Liver (tissue), 8 donors: ENCODE measurements at regions not wholly inside any gene's neighbourhood (a gene's known extent, or its start where the extent isn't known, plus 50 kb on each side); places are given as distances from the start of the nearest gene placed in this dataset.

Experiments used
- DNase-seq: peaks from one replicate; pipeline ENCODE4 v3.0.0-alpha.2; 2017; ENCODE audit warnings: low spot score
- H3K27ac ChIP-seq, 2 donors: one replicate each; pipeline ENCODE4 v1.7.0; 2013; ENCODE audit warnings: inconsistent platforms in 2 of 2, low read length in 2 of 2, control low read depth in 1 of 2, low read depth in 1 of 2, mild to moderate bottlenecking in 1 of 2
- H3K27me3 ChIP-seq, 4 donors: one replicate each; pipeline versions ENCODE4 v1.6.1 to v1.7.0; 2013; ENCODE audit warnings: low read length in 3 of 4, inconsistent platforms in 1 of 4, mild to moderate bottlenecking in 1 of 4, moderate library complexity in 1 of 4; ENCODE audit not compliant: control insufficient read depth in 4 of 4, insufficient read depth in 4 of 4
- H3K36me3 ChIP-seq, 4 donors: one replicate each; pipeline versions ENCODE4 v1.6.1 to v1.7.0; 2013; ENCODE audit warnings: low read length in 3 of 4, mild to moderate bottlenecking in 3 of 4, low read depth in 1 of 4, moderate library complexity in 1 of 4; ENCODE audit not compliant: control insufficient read depth in 4 of 4, insufficient read depth in 3 of 4
- H3K4me1 ChIP-seq, 4 donors: one replicate each; pipeline versions ENCODE4 v1.6.1 to v1.7.0; 2013; ENCODE audit warnings: low read length in 3 of 4, mild to moderate bottlenecking in 3 of 4, moderate library complexity in 1 of 4; ENCODE audit not compliant: control insufficient read depth in 4 of 4, insufficient read depth in 4 of 4
- H3K4me3 ChIP-seq, 3 donors: one replicate each; pipeline versions ENCODE4 v1.6.1 to v1.7.0; 2013; ENCODE audit warnings: low read length in 3 of 3, control low read depth in 1 of 3, low read depth in 1 of 3, mild to moderate bottlenecking in 1 of 3
- H3K9ac ChIP-seq, 2 donors: one replicate each; pipeline ENCODE4 v1.7.0; 2013; ENCODE audit warnings: low read length in 2 of 2, mild to moderate bottlenecking in 2 of 2, moderate library complexity in 2 of 2, control low read depth in 1 of 2, low read depth in 1 of 2
- H3K9me3 ChIP-seq, 4 donors: one replicate each; pipeline versions ENCODE4 v1.6.1 to v1.7.0; 2013; ENCODE audit warnings: low read length in 3 of 4; ENCODE audit not compliant: control insufficient read depth in 4 of 4
- CTCF ChIP-seq: fragments of 150-350 bp; IDR thresholded peaks from 2 replicates; pipeline ENCODE4 v1.5.1; 2017; ENCODE audit warnings: improper control_type of control experiment, low read depth, low read length; ENCODE audit not compliant: missing input control
- FOXA1 ChIP-seq: IDR thresholded peaks from 2 replicates; pipeline ENCODE4 v1.6.1; 2016; ENCODE audit warnings: antibody characterized with exemption
- FOXA2 ChIP-seq: IDR thresholded peaks from 2 replicates; pipeline ENCODE4 v1.6.1; 2016; ENCODE audit warnings: antibody characterized with exemption
- HNF4A ChIP-seq, 2 donors: conservative IDR thresholded peaks; 2 replicates each; pipeline ENCODE4 v1.6.1; 2016; ENCODE audit warnings: antibody characterized with exemption in 2 of 2, mild to moderate bottlenecking in 2 of 2
- JUND ChIP-seq, 2 donors: IDR thresholded peaks; 2 replicates each; pipeline ENCODE4 v1.6.1; 2016; ENCODE audit warnings: antibody characterized with exemption in 2 of 2
- MAX ChIP-seq: IDR thresholded peaks from 2 replicates; pipeline ENCODE4 v1.6.1; 2016; ENCODE audit warnings: antibody characterized with exemption
- NR2F2 ChIP-seq: IDR thresholded peaks from 2 replicates; pipeline ENCODE4 v1.6.1; 2016; ENCODE audit warnings: antibody characterized with exemption
- RAD21 ChIP-seq, 2 donors: IDR thresholded peaks; 2 replicates each; pipeline ENCODE4 v1.6.1; 2016; ENCODE audit warnings: antibody characterized with exemption in 2 of 2, mild to moderate bottlenecking in 2 of 2
- REST ChIP-seq: IDR thresholded peaks from 2 replicates; pipeline ENCODE4 v1.6.1; 2016; ENCODE audit warnings: antibody characterized with exemption, mild to moderate bottlenecking
- RXRA ChIP-seq, 2 donors: IDR thresholded peaks; 2 replicates each; pipeline ENCODE4 v1.6.1; 2017 to 2018; ENCODE audit warnings: antibody characterized with exemption in 2 of 2, mild to moderate bottlenecking in 1 of 2
- TAF1 ChIP-seq: conservative IDR thresholded peaks from 2 replicates; pipeline ENCODE4 v1.6.1; 2016; ENCODE audit warnings: antibody characterized with exemption, mild to moderate bottlenecking
- YY1 ChIP-seq: IDR thresholded peaks from 2 replicates; pipeline ENCODE4 v1.6.1; 2016; ENCODE audit warnings: antibody characterized with exemption, mild to moderate bottlenecking
- whole genome bisulfite sequencing: extraction: QIAGEN DNeasy Blood & Tissue Kit; methylation state at CpG from one replicate; pipeline ENCODE4 v1.1.7; 2013; 5-methylcytosine and 5-hydroxymethylcytosine counted together
- donor health status: healthy.
- donor health status: healthy.
- donor health status: healthy.
- donor health status: healthy.
- donor health status: healthy.

GRCh38 chr1:192104128-192104527 lies 54.1 kb upstream of the RGS18 start:
- Histone ChIP-seq H3K36me3 (no peaks in the 10 kb centered on the region), H3K4me3 (no peak overlapping the region), H3K9me3 (no peaks in the 10 kb centered on the region), H3K9ac (no peak overlapping the region), H3K27ac (no peak overlapping the region), H3K4me1 (no peaks in the 10 kb centered on the region), H3K27me3 (no peaks in the 10 kb centered on the region)
- no peak for DNase-seq
- no peak for TF ChIP-seq FOXA1
- no peak for TF ChIP-seq HNF4A (conservative IDR thresholded peaks at IDR 0.05)
- TF ChIP-seq FOXA2, result no peak
- TF ChIP-seq NR2F2, result no peak
- no peak for TF ChIP-seq TAF1
- no peak for TF ChIP-seq RAD21 (IDR thresholded peaks at IDR 0.05)

- H3K27ac ChIP-seq, result no peak overlapping the region
- no peak for DNase-seq
Measured at GRCh38 chr1:192104852-192105251, 53.4 kb upstream of the RGS18 start.

More at GRCh38 chr1:192104852-192105251, 53.4 kb upstream of the RGS18 start:
- no peak overlapping the region for H3K4me3 ChIP-seq
- WGBS, result 63% methylated on average over 1 of the region's 1 CpG
- no peak overlapping the region for H3K9ac ChIP-seq
- TF ChIP-seq CTCF, result no peak
- TF ChIP-seq JUND (IDR thresholded peaks at IDR 0.05), result no peak
- no peak for TF ChIP-seq HNF4A (conservative IDR thresholded peaks at IDR 0.05)
- TF ChIP-seq RAD21 (IDR thresholded peaks at IDR 0.05), result no peak
- TF ChIP-seq YY1, result no peak
- no peak for TF ChIP-seq FOXA2
- no peak for TF ChIP-seq NR2F2
- TF ChIP-seq MAX, result no peak
- no peak for TF ChIP-seq REST
- no peak for TF ChIP-seq RXRA (IDR thresholded peaks at IDR 0.05)
- H3K4me1 ChIP-seq, result no peaks in the 10 kb centered on the region
- no peaks in the 10 kb centered on the region for H3K27me3 ChIP-seq
- no peaks in the 10 kb centered on the region for H3K36me3 ChIP-seq
- H3K9me3 ChIP-seq, result no peaks in the 10 kb centered on the region
